Suppressor macrophage treated with lipopolysaccharide for 4 hours (primary cell): ENCODE measurements at regions not wholly inside any gene's neighbourhood (a gene's known extent, or its start where the extent isn't known, plus 50 kb on each side); places are given as distances from the start of the nearest gene placed in this dataset.

Experiments used
- DNase-seq: peaks from one replicate; pipeline ENCODE4 v3.0.0-alpha.2; 2020

DNA sequence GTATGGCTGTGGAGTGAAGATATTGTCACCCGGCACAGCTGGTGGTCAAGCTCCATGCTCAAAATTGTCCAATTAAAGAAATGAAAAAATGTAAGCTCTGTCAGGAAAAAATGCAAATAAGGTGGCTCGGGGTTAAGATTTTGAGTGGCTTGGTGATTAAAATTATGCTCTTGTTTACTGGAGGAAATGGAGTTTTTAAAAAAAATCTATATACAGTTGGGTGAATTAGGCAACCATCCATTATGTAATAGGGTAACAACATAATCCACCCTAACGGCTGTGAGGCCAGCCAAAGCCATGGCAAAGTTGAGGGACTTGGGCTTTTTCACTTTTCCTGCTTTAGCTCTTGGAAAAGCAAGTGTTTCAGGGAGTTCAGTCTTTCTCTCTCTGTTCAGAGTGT lies 260.8 kb upstream of the HABP2 start:
- DNase-seq: peak; percentile 21

DNA sequence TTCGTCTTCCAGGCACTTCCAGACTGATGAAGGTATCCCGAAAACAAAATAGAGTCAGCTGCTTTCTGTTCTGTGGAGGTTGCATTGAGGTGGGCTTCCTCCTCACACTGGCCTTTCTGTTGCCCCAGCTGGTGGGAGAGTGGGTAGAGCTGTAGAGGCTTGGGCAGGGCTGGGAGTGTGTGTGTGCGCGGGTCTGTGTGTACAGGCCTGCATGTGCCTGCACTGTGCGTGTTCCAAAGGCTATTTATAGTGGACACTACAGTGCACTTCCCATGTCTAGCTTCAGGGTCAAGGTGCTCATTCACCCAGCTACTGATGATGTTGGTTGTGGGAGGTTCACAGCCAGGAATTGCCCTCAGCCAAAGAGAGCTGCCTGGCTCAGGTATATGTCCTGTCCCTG lies 260.1 kb upstream of the HABP2 start:
- no peak for DNase-seq

DNA sequence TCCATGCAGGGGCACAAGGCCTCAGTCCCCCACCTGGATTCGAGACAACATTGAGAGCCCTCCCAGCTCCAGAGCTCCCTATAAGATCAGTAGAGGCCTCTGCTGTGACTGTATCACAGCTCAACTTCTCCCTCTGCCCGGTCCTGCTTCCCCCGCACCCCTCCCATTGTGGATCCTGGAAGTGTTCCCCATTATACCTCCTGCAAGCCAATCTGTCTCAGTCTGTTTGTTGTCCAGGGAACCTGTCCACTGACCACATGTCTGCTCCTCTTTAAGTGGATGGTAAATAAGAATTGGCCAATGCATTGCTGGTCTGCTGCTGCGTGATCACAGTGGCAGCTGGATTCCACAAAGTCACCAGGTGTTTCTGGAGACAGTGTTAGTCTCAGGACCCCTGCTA lies 259.7 kb upstream of the HABP2 start:
- DNase-seq: no peak

DNA sequence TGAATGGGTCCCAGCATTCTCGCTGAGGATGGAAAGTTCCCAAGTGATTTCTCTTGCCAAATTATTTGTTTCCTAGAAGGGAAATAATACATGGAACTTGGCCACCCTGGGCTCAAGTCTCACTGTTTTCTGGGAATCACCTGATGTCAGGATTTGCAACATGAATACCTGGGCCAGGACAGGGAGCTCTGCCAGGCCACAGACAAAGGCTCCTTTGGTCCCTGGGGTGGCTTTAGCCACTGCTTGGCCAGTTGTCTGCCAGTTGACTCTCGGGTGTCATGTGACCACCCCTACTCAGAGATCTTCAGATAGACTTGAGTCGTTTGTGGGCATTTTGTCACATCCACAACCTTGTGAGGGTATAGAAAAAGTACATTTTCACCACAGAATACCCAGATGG lies 258.0 kb upstream of the HABP2 start:
- DNase-seq: no peak

DNA sequence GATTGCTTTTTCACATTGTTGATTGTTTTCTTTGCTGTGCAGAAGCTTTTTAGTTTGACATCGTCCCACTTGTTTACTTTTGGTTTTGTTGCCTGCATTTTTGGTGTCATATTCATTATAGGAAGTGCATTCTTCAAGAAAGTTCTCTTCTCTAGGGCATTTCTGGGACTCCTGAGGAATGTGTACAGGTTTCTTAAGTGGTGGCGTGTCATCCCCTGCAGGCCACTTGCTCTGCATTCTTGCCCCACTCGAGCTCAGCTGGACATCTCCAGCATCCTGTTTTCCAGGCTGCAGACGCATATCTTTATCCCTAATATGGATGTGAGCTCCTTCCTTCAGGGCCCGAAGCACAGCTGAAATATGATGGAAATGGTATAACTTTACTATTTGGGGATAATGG lies 255.6 kb upstream of the HABP2 start:
- no peak for DNase-seq

DNA sequence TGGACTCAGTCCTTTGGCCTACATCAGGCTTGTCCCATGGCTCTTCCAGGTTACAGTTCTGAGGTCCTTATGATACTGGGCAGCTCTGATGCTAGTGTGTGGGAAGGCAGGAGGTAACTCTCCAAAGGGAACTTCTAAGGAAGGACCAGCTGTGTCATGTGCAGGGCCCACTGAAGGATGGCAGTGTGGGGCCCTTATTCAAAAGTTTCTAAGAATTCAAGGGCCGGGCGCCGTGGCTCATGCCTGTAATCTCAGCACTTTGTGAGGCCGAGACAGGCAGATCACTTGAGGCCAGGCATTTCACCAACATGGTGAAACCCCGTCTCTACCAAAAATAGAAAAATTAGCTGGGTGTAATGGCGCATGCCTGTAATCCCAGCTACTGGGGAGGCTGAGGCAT lies 254.2 kb upstream of the HABP2 start:
- DNase-seq: no peak

DNA sequence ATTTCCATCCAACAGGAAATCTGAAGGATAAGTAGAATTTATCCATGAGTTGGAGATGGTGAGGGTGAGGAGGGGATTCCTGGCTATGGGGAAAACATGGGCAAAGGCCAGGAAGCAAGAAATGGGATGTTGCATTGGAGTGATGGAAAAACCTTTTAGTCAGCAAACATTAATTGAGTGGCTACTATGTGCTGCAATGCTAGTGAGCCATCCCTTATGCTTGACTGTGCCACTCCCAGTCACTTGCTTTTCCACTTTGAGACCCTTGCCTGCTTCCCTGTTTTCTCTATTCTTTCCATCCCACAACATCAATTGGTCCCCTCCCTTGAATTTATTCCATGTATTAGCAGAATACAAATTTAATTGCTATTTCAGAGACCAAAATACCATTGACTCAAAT lies 252.7 kb upstream of the HABP2 start:
- DNase-seq: no peak

DNA sequence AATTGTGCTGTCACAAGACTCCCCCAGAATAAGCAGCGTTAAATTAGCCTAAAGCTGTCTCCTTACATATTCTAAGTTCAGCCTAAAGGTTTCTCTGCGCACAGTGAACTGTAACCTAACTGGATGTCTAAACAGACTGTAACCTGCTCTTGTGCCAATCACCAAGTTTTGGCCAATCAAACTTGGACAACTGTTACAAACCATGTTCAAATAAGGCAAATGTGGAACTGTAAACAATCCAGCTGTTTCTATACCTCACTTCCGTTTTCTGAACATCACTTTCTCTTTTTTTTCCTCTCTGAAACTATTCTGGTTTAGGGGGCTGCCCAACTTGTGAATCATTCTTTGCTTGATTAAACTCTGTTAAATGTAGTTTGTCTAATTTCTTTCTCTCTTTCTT lies 252.2 kb upstream of the HABP2 start:
- DNase-seq: peak; percentile 80

DNA sequence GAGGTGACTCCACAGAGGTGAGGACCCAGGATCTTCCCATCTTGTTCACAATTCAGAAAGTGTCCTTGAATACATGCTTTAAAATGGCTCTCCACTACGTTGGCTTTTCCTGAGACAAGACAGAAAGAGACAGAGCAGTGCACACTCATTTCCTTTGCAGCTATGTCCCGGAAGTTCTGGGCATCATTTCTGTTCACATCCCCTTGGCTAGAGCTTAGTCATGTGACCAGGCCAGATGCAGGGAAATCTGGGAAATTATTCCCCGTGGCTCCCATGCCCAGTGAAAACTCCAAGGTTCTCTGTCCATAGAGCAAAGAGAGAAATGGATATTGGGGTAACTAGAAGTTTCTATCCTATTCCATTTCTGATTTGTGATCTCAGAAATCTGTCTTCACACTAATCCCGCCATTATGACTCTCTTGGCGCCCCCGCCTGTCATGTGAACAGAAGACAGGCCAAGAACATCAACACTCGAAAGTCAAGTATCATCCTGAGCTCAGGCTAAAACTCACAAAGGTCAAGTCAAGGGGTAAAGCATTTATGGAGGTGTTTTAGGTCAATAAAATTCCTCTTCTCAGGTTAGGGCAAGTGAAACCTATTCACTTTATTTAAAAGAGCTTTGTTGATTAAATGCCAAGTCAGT lies 251.4 kb upstream of the HABP2 start:
- DNase-seq: no peak

DNA sequence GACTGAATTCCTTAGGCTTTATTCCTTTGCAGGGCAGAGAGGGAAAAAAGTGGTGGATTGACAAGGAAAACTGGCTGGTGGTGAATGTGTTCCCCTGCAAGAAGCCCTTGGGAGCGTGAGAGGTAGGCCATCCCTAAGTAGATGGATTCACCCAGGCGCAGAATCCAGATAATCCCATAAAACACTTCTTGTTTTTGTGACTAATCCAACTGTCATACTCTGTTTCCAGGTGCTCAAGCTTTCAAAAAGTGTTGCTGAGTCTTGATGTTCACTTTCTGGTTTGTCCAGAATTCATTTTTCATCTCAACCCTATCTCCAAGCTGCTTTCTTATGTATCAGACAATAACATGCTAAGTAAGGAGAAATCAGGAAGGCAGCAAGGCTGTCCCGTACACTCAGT lies 250.8 kb upstream of the HABP2 start:
- DNase-seq: no peak

DNA sequence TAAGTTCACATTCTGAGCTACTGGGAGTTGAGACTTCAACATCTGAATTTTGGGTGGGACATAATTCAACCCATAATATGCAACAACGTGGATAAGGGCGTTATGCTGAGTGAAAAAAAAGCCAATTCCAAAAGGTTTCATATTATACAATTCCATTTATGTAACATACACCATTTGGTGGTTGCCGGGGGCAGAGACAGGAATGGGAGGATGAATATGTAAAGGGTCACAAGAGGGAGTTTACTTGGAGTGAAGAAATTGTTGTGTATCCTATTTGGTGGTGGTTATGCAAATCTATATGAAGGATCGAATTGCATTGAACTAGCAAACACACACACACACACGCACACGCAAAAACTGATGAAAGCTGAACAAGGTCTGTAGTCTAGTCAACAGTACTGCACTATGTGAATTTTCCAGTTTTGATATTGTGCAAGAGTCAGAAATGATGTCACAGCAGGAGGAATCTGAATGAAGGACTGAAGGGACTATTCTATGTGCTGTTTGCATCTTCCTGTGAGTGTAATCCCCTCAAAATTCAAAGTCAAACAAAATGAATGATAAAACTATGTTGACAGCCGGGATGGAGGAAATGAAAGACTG lies 249.2 kb upstream of the HABP2 start:
- peak; percentile 88 for DNase-seq

DNA sequence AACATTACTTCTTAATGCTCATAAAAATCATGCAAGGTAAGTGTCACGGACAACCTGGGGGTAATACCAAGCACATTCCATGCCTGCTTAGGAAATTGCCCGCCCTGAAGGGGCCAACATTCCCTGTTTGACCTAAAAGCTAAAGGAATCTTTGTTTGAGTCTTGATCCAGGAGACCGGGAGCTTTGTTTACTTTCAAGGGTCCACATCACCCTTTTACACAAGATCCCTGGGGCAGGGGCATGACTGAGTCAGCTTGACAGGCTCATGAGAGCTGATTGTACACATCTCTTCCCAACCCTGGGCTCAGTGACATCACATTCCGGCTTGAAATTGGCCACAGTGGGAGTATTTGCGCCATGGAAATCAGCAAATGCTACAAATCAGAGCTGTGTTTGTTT lies 248.1 kb upstream of the HABP2 start:
- DNase-seq: no peak

DNA sequence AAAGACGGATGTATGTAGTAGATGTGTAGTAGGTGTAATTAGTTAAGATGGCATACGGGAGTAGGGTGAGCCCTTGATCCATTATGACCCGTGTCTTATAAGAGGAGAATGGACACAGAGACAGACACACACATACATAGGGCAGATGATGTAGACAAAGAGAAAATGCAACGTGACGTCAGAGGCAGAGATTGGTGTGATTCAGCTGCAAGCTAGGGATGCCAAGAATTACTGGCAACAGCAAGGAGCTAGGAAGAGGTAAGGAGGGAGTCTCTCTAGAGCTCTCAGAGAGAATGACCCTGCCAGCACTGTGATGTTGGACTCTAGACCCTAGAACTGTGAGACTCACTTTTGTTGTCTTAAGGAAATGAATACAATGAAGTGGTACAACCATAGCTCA lies 247.0 kb upstream of the HABP2 start:
- no peak for DNase-seq

DNA sequence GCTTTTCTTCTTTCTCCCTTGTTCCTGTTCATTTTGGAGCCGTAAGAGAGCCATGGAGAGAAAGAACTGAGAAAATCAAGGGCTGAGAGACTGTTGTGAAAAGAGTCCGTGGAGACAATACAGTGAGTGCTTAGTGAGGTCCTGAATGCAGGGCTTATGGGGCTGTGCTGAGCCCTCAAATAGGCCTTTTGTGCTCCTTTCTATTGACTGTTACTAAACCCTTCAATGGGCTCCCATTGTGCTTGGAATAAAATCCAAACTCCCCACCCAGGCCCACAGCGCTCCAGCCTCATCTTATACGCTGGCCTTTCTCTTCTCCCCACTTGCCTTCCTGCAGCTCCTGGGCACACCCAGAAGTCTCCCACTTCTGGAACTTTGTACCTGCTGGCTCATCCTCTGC lies 243.1 kb upstream of the HABP2 start:
- no peak for DNase-seq

DNA sequence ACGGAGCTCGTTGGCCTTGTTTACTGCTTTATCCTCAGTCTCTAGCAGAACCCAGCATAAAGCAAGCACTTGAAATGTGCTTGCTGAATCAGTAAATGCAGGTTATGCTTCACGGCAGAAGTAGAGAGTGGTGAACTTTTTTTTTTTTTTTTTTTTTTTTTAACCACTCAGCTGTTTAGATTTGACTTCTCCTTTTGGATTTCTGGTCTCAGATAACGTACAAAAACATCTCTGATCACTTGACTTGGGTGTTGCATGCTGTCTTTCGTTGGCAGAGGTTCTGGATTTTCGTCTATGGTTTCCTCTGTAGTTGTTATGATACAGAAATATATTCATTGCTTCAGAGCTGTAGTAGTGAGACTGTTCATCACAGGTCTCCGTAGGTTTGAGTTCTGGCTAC lies 242.5 kb upstream of the HABP2 start:
- peak; percentile 42 for DNase-seq

DNA sequence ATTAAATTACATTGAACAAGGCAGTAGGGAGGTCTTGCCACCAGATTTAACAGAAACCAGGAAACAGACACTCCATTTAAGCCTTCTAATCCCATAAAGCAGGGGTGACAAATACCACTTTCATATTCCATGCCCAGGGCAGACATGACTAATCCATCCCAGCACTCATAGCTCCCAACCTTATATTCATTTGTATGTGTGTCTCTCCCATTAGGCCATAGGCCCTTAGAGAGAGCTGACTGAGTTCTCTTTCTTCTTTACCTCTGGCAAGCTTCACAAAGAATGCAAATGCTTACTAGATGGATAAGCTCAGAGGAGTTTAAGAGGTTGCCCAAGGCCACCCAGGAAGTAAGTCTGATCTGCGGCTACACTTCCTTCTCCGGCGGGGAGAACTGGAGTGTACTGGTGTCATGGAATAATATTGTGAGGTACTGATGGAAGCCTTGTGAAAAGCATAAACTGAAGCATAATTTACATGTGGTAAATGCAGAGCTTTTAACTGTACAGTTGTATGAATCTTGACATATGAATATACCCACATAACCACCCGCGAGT lies 239.7 kb upstream of the HABP2 start:
- peak; percentile 19 for DNase-seq

DNA sequence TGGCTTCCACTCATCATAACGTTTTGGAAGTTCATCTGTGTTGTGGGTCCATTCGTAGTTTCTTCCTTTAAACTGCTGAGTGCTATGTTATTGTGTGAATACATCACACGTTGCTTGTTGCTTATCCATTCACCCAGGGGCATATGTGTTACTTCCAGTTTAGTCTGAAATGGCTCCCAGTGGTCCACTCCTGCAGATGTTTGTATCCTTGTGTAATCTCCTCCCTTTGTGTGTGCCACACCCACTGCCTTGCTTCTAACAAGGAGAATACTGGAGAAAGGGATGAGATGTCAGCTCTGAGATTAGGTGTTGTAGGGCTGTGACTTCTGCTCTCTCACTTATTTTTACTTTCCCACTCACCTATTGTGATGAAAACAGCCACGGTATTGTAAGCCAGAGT lies 239.1 kb upstream of the HABP2 start:
- no peak for DNase-seq

DNA sequence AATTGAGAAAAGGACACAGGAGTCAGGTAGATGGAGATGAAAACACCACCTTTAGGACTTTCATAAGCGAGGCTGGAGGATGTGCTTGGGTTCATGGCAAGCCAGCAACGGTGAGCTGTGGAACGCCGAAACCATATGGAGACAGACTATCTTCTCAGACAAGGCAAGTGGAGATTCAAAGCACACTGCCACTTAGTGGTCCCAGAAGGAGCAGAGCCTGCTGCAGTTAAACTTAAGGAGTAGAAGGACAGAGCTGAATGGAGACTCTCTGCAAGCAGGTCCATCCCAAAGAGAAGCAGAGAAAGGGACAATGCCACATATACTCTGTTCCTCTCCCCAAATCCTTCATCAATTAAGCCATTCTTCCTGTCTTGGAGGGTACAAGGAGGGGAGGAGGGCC lies 236.3 kb upstream of the HABP2 start:
- no peak for DNase-seq

DNA sequence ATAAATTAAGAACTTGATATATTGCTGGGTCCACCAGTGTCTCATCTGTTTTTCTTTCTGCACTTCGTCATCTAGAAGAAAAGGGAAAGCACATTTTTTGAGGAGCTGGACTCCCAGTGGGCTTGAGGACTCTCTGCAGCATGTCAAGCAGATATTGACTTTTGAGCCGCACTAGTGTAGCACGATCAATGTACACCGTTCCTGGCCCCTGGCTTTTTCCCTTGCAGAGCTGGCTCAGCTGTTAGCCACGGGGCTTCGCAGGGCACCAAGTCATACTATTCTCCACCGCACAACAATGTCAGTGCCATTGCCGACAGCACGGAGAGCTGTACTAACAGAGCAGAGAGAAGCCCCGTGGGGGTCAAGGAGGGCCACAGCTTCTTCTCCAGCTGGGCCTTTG lies 235.4 kb upstream of the HABP2 start:
- no peak for DNase-seq

DNA sequence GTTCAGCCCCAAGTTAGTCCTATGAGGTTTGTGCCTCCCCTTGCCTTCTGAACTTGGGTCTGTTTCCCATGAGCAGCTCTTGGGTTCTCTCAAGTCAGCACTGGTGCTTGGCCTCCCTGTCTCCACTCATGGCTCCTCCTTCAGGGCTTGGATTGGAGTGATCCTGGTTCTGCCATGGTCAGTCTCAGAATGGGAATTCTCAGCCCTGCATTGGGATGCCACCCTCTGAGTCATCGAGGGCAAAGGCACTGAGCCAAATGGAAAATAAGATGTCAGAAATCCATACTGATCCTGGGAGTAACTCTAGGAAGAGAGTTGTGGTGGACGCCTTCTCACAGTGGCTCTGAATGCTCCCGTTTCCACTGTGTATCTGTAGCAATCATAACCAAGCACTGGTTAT lies 233.4 kb upstream of the HABP2 start:
- DNase-seq: no peak

DNA sequence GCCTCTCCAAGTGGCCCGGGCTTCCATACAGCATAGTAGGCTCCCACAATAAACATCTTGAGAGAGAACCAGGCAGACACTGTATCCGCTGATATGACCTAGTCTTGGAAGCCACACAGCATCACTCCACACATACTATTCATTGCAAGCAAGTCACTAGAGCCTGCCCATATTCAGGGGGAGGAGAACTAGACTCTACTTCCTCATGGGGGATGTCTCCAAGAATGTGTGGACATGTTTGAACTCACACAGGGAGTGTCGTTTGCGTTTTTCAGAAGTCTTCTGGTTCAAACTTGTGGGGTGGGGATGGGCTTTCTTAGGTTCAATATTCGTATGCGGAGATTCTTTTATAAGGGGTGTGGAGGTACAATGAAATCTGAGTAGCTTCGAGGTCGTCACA lies 232.6 kb upstream of the HABP2 start:
- peak; percentile 50 for DNase-seq

DNA sequence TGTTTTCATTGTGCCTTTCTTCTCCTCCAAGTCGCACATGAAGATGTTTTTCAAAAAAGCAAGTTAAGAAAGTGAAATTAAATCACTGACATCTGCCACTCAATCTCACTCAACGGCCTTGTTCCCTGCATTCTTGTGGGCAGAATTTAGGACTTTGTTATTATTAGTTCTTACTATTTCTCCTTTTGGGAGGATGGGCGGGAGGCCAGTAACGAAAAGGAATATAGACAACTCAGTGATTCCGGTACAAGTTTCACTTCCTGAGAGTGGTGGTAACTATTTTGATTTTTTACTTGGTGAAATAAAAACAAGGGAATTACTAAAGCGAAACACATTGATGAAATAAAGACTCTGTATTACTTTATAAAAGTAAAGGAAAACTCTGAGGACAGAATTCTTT lies 231.9 kb upstream of the HABP2 start:
- DNase-seq: peak; percentile 85

DNA sequence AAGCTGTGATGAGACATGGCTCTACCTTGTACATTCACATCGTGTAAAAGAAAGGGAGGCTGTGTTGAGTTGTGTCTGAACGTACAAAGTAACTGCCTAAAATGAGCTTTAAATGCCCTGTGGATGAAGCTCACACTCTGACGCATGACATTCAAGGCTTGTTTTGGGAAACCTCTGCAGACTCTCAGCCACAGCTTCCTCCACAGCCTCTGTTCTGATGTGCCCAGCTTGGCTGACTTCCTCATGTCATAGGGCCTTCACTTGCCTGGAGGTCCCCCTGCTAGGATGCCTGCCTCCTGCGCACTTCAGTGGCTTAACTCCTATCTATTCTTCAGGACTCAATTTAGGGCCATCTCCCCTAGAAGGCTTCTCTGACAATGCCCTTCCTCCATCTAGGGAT lies 230.0 kb upstream of the HABP2 start:
- DNase-seq: peak; percentile 86

DNA sequence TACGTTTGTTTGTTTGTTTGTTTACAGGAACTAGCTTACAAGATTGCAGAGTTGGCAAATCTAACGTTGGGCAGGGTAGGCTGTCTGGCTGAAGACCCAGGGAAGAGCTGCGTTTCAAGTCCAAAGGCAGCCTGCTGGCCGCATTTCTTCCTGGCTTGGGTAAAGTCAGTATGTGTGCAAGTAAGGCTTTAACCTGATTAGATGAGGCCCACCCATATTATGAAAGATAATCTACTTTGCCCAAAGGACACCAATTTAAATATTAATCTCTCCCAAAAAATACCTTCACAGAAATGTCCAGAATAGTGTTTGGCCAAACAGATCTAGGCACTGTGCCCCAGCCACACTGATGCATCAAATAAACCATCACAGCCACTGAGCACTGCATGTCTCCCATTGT lies 228.9 kb upstream of the HABP2 start:
- no peak for DNase-seq
